ENCODE measurements at regions not wholly inside any gene's neighbourhood (a gene's known extent, or its start where the extent isn't known, plus 50 kb on each side); places are given as distances from the start of the nearest gene placed in this dataset.

DNA sequence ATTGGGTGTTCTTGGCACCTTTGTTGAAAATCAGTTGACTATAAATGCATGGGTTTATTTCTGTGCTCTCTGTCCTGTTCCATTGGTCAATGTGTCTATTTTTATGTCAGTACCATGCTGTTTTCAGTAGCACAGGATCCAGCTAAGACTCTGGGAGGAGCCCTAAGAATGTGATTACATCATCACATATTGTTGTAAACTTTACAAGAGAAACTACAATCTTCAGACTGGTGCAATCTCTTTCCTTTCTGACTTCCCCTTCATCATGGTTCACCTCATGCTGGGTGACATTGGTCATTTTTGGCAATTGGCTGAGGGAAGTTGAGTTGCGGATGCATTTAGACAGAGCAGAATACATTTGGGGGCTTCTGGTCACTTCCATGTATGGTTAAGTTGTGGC is 88.4 kb downstream of the C21orf91 start:
- no peaks in the 10 kb centered on the region for H3K4me1 Mint-ChIP-seq (ENCODE audit: unreplicated experiment)
- no peaks in the 10 kb centered on the region for H3K27me3 Mint-ChIP-seq (ENCODE audit: unreplicated experiment)
- no peaks in the 10 kb centered on the region for H3K9me3 Mint-ChIP-seq (ENCODE audit: unreplicated experiment)
- H3K27ac Mint-ChIP-seq (ENCODE audit: unreplicated experiment): no peak overlapping the region
- DNase-seq (ENCODE audit: low spot score): no peak
- no peaks in the 10 kb centered on the region for H3K36me3 Mint-ChIP-seq (ENCODE audit: low read depth, unreplicated experiment)
- TF ChIP-seq, protein P1, sequence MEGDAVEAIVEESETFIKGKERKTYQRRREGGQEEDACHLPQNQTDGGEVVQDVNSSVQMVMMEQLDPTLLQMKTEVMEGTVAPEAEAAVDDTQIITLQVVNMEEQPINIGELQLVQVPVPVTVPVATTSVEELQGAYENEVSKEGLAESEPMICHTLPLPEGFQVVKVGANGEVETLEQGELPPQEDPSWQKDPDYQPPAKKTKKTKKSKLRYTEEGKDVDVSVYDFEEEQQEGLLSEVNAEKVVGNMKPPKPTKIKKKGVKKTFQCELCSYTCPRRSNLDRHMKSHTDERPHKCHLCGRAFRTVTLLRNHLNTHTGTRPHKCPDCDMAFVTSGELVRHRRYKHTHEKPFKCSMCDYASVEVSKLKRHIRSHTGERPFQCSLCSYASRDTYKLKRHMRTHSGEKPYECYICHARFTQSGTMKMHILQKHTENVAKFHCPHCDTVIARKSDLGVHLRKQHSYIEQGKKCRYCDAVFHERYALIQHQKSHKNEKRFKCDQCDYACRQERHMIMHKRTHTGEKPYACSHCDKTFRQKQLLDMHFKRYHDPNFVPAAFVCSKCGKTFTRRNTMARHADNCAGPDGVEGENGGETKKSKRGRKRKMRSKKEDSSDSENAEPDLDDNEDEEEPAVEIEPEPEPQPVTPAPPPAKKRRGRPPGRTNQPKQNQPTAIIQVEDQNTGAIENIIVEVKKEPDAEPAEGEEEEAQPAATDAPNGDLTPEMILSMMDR (IDR thresholded peaks at IDR 0.05; ENCODE audit: unreplicated experiment): no peak
- H3K4me3 Mint-ChIP-seq (ENCODE audit: unreplicated experiment): no peak overlapping the region

- Mint-ChIP-seq H3K36me3 (ENCODE audit: low read depth, unreplicated experiment) (no peaks in the 10 kb centered on the region), H3K9me3 (ENCODE audit: unreplicated experiment) (no peaks in the 10 kb centered on the region), H3K27ac (ENCODE audit: unreplicated experiment) (no peak overlapping the region), H3K4me1 (ENCODE audit: unreplicated experiment) (no peaks in the 10 kb centered on the region), H3K4me3 (ENCODE audit: unreplicated experiment) (no peak overlapping the region), H3K27me3 (ENCODE audit: unreplicated experiment) (no peaks in the 10 kb centered on the region)
- TF ChIP-seq, protein P1 (IDR thresholded peaks at IDR 0.05; ENCODE audit: unreplicated experiment): no peak
- DNase-seq (ENCODE audit: low spot score): no peak
Measured at GRCh38 chr21:17729455-17729854, 89.7 kb downstream of the C21orf91 start.

GRCh38 chr21:17727361-17727760 is 91.8 kb downstream of the C21orf91 start:
- no peak for DNase-seq (ENCODE audit: low spot score)
- H3K27me3 Mint-ChIP-seq (ENCODE audit: unreplicated experiment): no peaks in the 10 kb centered on the region
- TF ChIP-seq, protein P1 (IDR thresholded peaks at IDR 0.05; ENCODE audit: unreplicated experiment): no peak
- no peaks in the 10 kb centered on the region for H3K9me3 Mint-ChIP-seq (ENCODE audit: unreplicated experiment)
- no peak overlapping the region for H3K27ac Mint-ChIP-seq (ENCODE audit: unreplicated experiment)
- H3K4me3 Mint-ChIP-seq (ENCODE audit: unreplicated experiment): no peak overlapping the region
- H3K36me3 Mint-ChIP-seq (ENCODE audit: low read depth, unreplicated experiment): no peaks in the 10 kb centered on the region
- H3K4me1 Mint-ChIP-seq (ENCODE audit: unreplicated experiment): no peaks in the 10 kb centered on the region

DNA sequence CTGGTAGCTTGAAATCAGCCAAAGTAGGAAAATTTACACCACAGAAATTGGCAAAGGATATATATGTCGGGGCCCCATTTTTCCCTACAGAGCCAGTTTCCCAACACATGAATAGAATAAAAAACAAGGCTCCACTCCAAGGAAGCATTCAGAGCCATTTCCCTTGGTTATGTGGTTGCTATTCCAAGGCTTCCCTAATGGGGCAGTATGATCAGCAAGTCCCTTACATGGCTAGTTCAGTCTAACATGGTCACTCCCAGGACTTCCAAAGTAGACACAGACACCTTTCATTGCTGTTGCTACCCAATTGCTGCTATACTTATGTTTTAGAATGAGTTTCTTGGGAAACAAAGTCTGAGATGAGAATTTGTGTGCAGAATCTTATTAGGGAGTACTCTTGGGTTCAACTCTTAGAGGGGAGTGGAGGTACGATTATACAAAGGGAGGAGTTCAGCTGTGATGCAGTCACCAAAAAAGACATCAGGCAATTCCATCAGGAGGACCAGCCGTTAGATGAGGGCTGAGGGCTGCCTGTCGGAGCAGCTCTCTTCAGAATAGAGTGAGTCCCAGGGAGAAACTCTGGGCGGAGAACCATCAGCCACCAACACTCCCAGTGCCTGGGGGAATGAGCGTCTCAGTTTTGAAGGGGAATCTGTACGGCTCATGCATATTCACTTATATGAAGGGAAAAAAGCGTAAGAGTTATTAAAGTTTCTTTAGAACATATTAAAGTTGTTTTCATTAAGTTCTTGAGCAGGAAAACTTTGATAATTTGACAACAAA is 92.9 kb downstream of the C21orf91 start:
- no peak overlapping the region for H3K4me3 Mint-ChIP-seq (ENCODE audit: unreplicated experiment)
- TF ChIP-seq, protein P1 (IDR thresholded peaks at IDR 0.05; ENCODE audit: unreplicated experiment): no peak
- no peaks in the 10 kb centered on the region for H3K36me3 Mint-ChIP-seq (ENCODE audit: low read depth, unreplicated experiment)
- no peaks in the 10 kb centered on the region for H3K27me3 Mint-ChIP-seq (ENCODE audit: unreplicated experiment)
- DNase-seq (ENCODE audit: low spot score): no peak
- H3K4me1 Mint-ChIP-seq (ENCODE audit: unreplicated experiment): no peaks in the 10 kb centered on the region
- H3K9me3 Mint-ChIP-seq (ENCODE audit: unreplicated experiment): peaks cover 3% of the 10 kb centered on the region
- no peak overlapping the region for H3K27ac Mint-ChIP-seq (ENCODE audit: unreplicated experiment)

GRCh38 chr21:17725339-17725738 is 93.8 kb downstream of the C21orf91 start:
- DNase-seq (ENCODE audit: low spot score): no peak
- Mint-ChIP-seq H3K4me3 (ENCODE audit: unreplicated experiment) (no peak overlapping the region), H3K9me3 (ENCODE audit: unreplicated experiment) (peaks cover 6% of the 10 kb centered on the region), H3K4me1 (ENCODE audit: unreplicated experiment) (no peaks in the 10 kb centered on the region), H3K27me3 (ENCODE audit: unreplicated experiment) (no peaks in the 10 kb centered on the region), H3K27ac (ENCODE audit: unreplicated experiment) (no peak overlapping the region), H3K36me3 (ENCODE audit: low read depth, unreplicated experiment) (no peaks in the 10 kb centered on the region)
- TF ChIP-seq, protein P1 (IDR thresholded peaks at IDR 0.05; ENCODE audit: unreplicated experiment): no peak

Data from endothelial cell (in vitro differentiated cells).